ENCODE measurements at regions not wholly inside any gene's neighbourhood (a gene's known extent, or its start where the extent isn't known, plus 50 kb on each side); places are given as distances from the start of the nearest gene placed in this dataset.

- no peak for TF ChIP-seq EZH2 (IDR thresholded peaks at IDR 0.05; ENCODE audit: borderline replicate concordance, low read length)
- TF ChIP-seq, protein P1, sequence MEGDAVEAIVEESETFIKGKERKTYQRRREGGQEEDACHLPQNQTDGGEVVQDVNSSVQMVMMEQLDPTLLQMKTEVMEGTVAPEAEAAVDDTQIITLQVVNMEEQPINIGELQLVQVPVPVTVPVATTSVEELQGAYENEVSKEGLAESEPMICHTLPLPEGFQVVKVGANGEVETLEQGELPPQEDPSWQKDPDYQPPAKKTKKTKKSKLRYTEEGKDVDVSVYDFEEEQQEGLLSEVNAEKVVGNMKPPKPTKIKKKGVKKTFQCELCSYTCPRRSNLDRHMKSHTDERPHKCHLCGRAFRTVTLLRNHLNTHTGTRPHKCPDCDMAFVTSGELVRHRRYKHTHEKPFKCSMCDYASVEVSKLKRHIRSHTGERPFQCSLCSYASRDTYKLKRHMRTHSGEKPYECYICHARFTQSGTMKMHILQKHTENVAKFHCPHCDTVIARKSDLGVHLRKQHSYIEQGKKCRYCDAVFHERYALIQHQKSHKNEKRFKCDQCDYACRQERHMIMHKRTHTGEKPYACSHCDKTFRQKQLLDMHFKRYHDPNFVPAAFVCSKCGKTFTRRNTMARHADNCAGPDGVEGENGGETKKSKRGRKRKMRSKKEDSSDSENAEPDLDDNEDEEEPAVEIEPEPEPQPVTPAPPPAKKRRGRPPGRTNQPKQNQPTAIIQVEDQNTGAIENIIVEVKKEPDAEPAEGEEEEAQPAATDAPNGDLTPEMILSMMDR (IDR thresholded peaks at IDR 0.05; ENCODE audit: low read length): no peak
- Histone ChIP-seq H3K79me2 (ENCODE audit: insufficient read depth, low read length) (no peaks in the 10 kb centered on the region), H3K4me1 (ENCODE audit: insufficient read depth, low read length, severe bottlenecking) (no peaks in the 10 kb centered on the region)
Observed at GRCh38 chr2:138902239-138902871, 122.2 kb upstream of the NXPH2 start.

GRCh38 chr2:138901530-138901929 is 121.3 kb upstream of the NXPH2 start:
- H3K36me3 ChIP-seq (ENCODE audit: insufficient read depth, low read length): no peaks in the 10 kb centered on the region
- H3K27ac ChIP-seq (ENCODE audit: low read depth, low read length, poor library complexity, severe bottlenecking): no peak overlapping the region
- no peaks in the 10 kb centered on the region for H3K9me2 ChIP-seq (ENCODE audit: low read depth, low read length)
- H2AFZ ChIP-seq (ENCODE audit: low read length): no peak overlapping the region
- H4K20me1 ChIP-seq (ENCODE audit: insufficient read depth, low read length): no peaks in the 10 kb centered on the region
- no peak overlapping the region for H3K9ac ChIP-seq (ENCODE audit: low read length)
- no peaks in the 10 kb centered on the region for H3K79me2 ChIP-seq (ENCODE audit: insufficient read depth, low read length)
- H3K9me3 ChIP-seq (ENCODE audit: low read length): no peaks in the 10 kb centered on the region
- H3K4me1 ChIP-seq (ENCODE audit: insufficient read depth, low read length, severe bottlenecking): no peaks in the 10 kb centered on the region
- H3K27me3 ChIP-seq (ENCODE audit: insufficient read depth, low read length): no peaks in the 10 kb centered on the region
- H3F3A ChIP-seq (ENCODE audit: insufficient read depth, low read length): no peaks in the 10 kb centered on the region
- no peak overlapping the region for H3K4me2 ChIP-seq (ENCODE audit: low read length)
- no peak overlapping the region for H3K4me3 ChIP-seq (ENCODE audit: low read depth, low read length, poor library complexity, severe bottlenecking)
- TF ChIP-seq, protein P1 (IDR thresholded peaks at IDR 0.05; ENCODE audit: low read length): no peak
- TF ChIP-seq EZH2 (IDR thresholded peaks at IDR 0.05; ENCODE audit: borderline replicate concordance, low read length): no peak

More at GRCh38 chr2:138902239-138902871, 122.2 kb upstream of the NXPH2 start:
- Histone ChIP-seq H2AFZ (ENCODE audit: low read length) (no peak overlapping the region), H3F3A (ENCODE audit: insufficient read depth, low read length) (no peaks in the 10 kb centered on the region), H3K36me3 (ENCODE audit: insufficient read depth, low read length) (no peaks in the 10 kb centered on the region), H3K27me3 (ENCODE audit: insufficient read depth, low read length) (no peaks in the 10 kb centered on the region), H3K9me2 (ENCODE audit: low read depth, low read length) (no peaks in the 10 kb centered on the region), H3K9me3 (ENCODE audit: low read length) (no peaks in the 10 kb centered on the region), H3K27ac (ENCODE audit: low read depth, low read length, poor library complexity, severe bottlenecking) (no peak overlapping the region), H3K9ac (ENCODE audit: low read length) (no peak overlapping the region), H4K20me1 (ENCODE audit: insufficient read depth, low read length) (no peaks in the 10 kb centered on the region), H3K4me2 (ENCODE audit: low read length) (no peak overlapping the region), H3K4me3 (ENCODE audit: low read depth, low read length, poor library complexity, severe bottlenecking) (no peak overlapping the region)

DNA sequence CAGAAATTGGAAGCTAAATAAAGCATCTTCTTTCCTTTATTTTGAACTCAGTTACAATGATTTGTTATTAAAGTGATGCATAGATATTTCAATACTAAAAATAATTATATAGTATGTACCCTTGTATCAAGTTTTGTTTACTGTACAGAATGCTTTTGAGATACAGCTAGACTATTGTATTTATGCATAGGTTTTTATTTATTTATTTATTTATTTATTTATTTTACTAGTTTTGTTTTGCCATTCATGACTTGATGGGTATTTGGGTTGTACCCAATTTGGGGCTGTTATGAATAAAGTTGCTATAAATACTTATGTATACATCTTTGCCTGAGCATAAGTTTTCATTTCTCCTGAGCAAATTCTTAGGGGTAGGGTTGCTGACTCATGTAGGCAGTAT is 118.7 kb upstream of the NXPH2 start:
- Histone ChIP-seq H3F3A (ENCODE audit: insufficient read depth, low read length) (no peaks in the 10 kb centered on the region), H3K4me3 (ENCODE audit: low read depth, low read length, poor library complexity, severe bottlenecking) (no peak overlapping the region), H3K4me1 (ENCODE audit: insufficient read depth, low read length, severe bottlenecking) (no peaks in the 10 kb centered on the region), H3K27ac (ENCODE audit: low read depth, low read length, poor library complexity, severe bottlenecking) (no peak overlapping the region), H3K9me3 (ENCODE audit: low read length) (no peaks in the 10 kb centered on the region), H3K9ac (ENCODE audit: low read length) (no peak overlapping the region), H3K9me2 (ENCODE audit: low read depth, low read length) (no peaks in the 10 kb centered on the region), H4K20me1 (ENCODE audit: insufficient read depth, low read length) (no peaks in the 10 kb centered on the region), H2AFZ (ENCODE audit: low read length) (no peak overlapping the region), H3K4me2 (ENCODE audit: low read length) (no peak overlapping the region), H3K27me3 (ENCODE audit: insufficient read depth, low read length) (no peaks in the 10 kb centered on the region), H3K79me2 (ENCODE audit: insufficient read depth, low read length) (no peaks in the 10 kb centered on the region), H3K36me3 (ENCODE audit: insufficient read depth, low read length) (no peaks in the 10 kb centered on the region)
- no peak for TF ChIP-seq EZH2 (IDR thresholded peaks at IDR 0.05; ENCODE audit: borderline replicate concordance, low read length)
- TF ChIP-seq, protein P1 (IDR thresholded peaks at IDR 0.05; ENCODE audit: low read length): no peak

Data from OCI-LY1 (cell line).